OCI-LY3 (cell line): ENCODE measurements at regions not wholly inside any gene's neighbourhood (a gene's known extent, or its start where the extent isn't known, plus 50 kb on each side); places are given as distances from the start of the nearest gene placed in this dataset.

ENCODE experiments used
- CTCF ChIP-seq: fragments of 200-600, 300-600 bp; sonication (generic); IDR thresholded peaks from 2 replicates; pipeline ENCODE4 v1.5.1; 2014; ENCODE audit warnings: antibody characterized with exemption, low read length, low read depth
- EZH2phosphoT487 ChIP-seq: fragments of 200-600 bp; shearing (Covaris generic); IDR thresholded peaks from 2 replicates; pipeline ENCODE4 v1.6.1; 2018; ENCODE audit warnings: antibody characterized with exemption, mixed run types, low read depth

GRCh38 chr5:96054311-96055030 is 92.8 kb upstream of the ELL2 start:
- no peak for TF ChIP-seq CTCF
- TF ChIP-seq EZH2phosphoT487: no peak
